Activated T-cell treated with anti-CD3 and anti-CD28 coated beads, Interleukin-2, amount 50 U/mL, for 1 hour (primary cell): ENCODE measurements at regions not wholly inside any gene's neighbourhood (a gene's known extent, or its start where the extent isn't known, plus 50 kb on each side); places are given as distances from the start of the nearest gene placed in this dataset.
"Not testable (repeated sequence)": the region's sequence is repeated elsewhere in the genome, so short reads cannot be mapped to it uniquely, and the experiment has no call there.

Source experiments
- DNase-seq: peaks from one replicate; pipeline ENCODE4 v3.0.0-alpha.2; 2020

- no peak for DNase-seq
These were observed 1241.1 kb downstream of the UQCRFS1 start for GRCh38 chr19:27971869-27972268.

- no peak for DNase-seq
These were observed 1241.9 kb downstream of the UQCRFS1 start for GRCh38 chr19:27971071-27971470.

GRCh38 chr19:27966390-27966816, 1246.5 kb downstream of the UQCRFS1 start:
- DNase-seq = no peak

- DNase-seq = no peak
These were observed 1248.8 kb downstream of the UQCRFS1 start for GRCh38 chr19:27964185-27964584.

DNA sequence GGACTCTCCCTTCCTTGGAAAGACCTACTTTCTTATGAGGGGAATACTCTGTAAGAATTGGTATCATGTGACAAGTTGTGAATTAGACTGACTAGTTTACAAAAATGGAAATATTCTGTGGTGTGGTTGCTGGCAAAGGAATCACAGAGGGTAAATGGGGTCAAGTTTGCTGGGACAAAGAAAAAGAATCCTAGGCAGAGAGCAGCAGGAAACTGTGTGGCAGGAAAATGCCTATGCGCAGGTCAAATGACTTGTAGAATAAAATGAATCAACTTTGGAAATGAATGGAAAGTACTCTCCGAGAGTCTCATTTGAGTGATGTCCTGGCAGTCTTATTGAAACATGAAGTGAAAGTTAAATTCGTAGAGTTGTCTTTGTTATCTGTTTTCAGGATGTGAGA, 1250.7 kb downstream of the UQCRFS1 start:
- no peak for DNase-seq

DNA sequence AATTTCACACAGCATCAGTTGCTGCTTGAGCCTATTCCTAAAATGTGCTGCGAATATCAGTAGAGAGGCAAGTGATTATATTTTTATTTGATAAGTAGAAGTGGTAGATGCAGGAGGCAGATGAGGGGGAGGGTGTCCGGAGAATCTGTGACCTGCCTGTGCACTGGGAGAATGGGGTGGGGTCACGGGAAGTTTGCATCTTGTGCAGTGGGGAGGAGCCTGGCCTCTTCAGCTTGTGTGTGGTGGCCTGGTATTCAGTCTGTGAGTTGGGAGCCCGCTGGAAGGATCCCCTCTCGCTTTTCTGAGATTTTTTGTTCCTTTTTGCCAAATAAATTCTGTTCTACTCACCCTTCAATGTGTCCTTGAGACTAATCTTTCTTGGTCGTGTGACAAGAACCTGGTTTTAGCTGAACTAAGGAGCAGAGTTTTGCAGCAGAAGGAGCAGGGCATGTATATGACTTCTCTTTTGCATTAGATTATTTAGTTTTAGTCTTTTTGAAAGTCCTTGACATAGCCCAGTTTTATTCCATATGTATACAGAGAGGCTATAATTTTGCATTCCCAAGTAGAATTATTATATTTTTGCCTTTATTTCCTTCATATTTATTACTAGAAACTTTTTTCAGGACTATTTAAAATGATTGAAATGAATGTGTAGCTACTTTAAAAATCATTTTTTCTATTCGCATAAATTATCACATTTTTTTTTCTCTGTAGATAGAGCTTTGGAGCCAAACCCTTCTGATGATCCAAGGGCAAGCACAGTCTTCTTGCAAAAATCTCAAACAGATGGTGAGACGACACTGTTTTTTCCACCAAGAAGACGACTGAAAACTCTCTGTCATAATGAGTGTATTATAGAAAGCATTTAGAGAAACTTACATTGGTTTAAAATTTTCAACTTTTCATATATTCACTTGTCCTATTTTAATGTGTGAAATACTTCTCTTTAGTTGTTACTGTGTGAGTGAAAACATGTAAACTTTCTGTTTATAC, 1257.2 kb downstream of the UQCRFS1 start:
- DNase-seq = no peak

DNA sequence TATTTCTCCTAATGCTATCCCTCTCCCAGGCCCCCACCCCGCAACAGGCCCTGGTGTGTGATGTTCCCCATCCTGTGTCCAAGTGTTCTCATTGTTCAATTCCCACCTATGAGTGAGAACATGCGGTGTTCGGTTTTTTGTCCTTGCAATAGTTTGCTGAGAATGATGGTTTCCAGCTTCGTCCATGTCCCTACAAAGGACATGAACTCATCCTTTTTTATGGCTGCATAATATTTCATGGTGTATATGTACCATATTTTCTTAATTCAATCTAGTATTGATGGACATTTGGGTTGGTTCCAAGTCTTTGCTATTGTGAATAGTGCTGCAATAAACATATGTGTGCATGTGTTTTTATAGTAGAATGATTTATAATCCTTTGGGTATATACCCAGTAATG, 1270.3 kb downstream of the UQCRFS1 start:
- not testable (repeated sequence) for DNase-seq

DNA sequence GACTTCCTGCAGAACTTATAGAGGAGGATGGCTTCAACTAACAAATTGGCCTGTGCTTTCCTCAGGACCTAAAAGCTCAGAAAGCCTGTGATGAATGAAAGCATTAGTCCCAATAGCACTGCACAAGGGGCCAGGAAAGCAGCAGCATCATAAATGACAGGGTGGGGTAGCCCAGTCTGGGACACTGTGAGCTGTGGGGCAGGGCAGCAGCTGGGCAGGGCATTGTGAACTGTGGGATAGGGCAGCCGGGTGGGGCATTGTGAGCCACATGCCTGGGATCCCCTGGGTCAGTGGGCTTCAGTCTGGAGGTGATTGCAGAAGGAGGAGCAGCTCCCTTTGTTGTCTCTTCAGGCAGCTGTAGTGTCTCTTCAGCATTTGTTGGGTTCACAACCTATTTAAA, 1276.8 kb downstream of the UQCRFS1 start:
- no peak for DNase-seq

GRCh38 chr19:27935669-27936068, 1277.3 kb downstream of the UQCRFS1 start:
- DNase-seq = no peak

DNA sequence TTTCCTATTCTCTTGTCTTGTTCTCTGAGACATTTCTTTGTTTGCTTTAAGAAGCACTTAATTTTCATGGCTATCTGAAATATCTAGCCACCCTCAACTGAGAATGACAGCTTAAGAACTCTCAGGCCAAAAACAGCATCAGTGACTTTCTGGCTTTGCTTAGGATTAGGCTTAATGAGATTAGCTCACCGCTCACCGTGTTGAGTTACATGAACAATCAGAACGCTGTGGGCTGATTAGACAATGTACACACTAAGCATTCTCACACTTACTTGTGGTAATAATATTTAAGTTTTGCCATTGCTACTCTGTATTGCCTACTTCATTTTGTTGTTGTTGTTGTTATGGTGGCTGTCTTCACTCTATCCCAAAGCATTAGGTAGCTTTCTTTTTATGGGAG, 1283.6 kb downstream of the UQCRFS1 start:
- no peak for DNase-seq

GRCh38 chr19:27925202-27925601, 1287.7 kb downstream of the UQCRFS1 start:
- no peak for DNase-seq

GRCh38 chr19:27922970-27923369, 1290.0 kb downstream of the UQCRFS1 start:
- no peak for DNase-seq

DNA sequence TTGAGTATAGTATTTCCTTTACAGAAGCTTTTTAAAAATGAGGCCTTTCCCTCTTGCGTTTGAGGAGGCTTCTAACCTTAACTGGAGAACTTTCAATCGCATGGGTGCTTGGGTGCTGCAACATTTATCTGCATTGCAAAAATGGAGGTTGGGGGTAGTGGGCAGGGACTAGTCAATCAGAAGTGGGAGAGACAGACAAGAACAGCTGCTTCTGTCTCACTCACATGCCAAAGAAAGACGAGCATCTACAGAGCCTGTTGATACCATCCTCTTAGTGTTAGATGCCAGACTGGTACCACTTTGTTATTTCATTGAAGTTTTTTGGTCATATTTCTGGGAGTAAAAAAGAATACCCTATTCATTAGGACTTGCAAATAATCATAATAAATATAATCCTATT, 1292.2 kb downstream of the UQCRFS1 start:
- DNase-seq = no peak

DNA sequence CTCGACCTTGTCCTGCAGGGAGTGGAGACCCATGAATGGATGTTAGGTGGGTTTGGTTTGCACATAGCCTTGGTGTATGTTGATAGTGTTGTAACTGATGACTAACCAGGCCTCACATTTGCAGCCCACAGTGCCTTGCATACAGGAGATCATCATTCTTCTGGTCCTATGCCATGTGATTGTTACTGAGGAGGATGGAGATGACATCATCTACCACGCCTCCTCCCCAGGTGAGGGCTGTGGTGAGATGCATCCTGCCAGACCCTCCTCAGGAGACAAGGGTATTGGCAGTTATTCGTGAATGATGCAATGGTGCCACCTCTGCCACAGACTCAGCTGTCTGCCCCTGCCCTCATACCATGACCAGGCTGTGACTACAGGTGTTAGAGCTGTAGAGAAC, 1294.1 kb downstream of the UQCRFS1 start:
- no peak for DNase-seq

DNA sequence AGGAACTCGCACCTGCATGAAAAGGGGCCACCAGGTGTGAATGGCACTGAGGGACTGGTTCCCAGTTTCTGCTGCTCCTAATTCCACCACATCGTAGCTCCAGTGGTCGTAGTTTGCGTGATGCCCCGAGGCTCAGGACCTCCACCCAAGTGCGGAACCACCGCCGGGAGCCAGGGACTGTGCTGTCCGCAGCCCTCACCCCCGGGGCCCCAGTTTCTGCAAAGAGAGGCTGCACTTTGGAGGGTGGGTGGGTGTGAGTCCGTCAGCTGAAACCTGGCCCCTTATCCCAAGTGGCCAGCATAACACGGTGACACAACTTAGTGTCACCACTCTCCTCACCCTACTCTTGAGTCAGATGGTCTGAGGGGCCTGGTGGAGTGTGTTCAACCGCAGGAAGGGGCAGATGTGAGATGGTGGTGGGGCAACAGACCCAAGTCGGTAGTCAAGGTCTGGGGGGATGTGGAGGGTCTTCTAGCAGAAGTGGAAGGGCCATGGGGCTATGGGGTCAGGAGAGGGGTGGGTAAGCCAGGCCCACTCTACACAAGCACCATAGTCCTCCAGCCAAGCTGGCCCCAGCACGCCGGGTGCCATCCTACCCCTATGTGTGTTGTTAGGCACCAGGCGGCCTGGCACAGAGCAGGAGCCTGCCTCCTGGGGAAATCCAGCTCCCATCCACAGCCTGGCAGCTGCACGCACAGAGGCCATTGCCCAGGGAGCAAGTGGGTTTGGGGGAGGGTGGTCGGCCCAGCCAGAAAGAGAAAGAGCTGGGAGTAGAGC, 1301.6 kb downstream of the UQCRFS1 start:
- no peak for DNase-seq

- no peak for DNase-seq
These were observed 1303.1 kb downstream of the UQCRFS1 start for GRCh38 chr19:27909861-27910260.

GRCh38 chr19:27909185-27909840, 1303.6 kb downstream of the UQCRFS1 start:
- no peak for DNase-seq

DNA sequence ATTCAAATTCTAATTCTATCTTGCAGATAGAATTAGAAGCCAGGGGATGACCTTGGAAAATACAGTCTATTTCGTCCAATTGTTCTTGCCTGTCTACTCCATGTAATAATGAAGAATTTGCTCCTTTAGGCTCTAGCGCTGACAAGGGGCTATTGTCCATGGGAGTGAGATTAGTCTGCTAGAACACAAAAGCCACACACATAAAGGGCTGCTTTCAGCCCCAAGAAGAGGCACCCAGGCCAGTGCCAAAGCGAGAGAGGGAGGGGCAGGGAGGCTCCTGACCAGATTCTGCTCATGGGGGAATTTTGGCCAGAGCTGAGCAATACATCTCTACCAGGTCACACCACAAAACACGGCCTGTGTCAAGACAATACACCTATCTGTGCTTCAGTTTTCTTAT, 1306.9 kb downstream of the UQCRFS1 start:
- DNase-seq = no peak

DNA sequence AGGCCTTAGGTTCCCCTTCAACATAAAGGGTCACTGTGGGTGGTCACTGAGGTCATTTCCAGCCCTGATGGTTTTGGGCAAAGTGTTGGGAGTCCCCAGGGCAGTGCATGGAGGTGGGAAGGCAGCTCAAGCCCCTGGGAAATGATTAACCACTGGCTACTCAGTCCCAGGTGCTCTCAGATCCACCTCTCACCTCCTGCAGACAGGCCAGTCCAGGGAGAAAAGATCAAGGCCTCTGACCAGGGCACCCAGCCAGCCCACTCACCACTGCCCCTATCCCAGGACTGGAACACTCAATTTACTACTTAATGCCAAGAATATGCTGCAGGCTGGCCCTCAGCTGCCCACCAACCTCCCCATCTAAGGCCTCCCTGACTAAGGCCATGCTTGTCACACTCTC, 1307.9 kb downstream of the UQCRFS1 start:
- DNase-seq = no peak

- DNase-seq = no peak
These were observed 1311.9 kb downstream of the UQCRFS1 start for GRCh38 chr19:27901078-27901477.

GRCh38 chr19:27896091-27896490, 1316.9 kb downstream of the UQCRFS1 start:
- DNase-seq = no peak

GRCh38 chr19:27894906-27895754, 1317.8 kb downstream of the UQCRFS1 start:
- DNase-seq = no peak
